GM18951 (cell line): ENCODE measurements at regions not wholly inside any gene's neighbourhood (a gene's known extent, or its start where the extent isn't known, plus 50 kb on each side); places are given as distances from the start of the nearest gene placed in this dataset.

ENCODE experiments used
- POLR2A ChIP-seq: IDR thresholded peaks from 4 replicates; pipeline ENCODE4 v1.6.1; 2011; ENCODE audit warnings: mild to moderate bottlenecking; ENCODE audit not compliant: insufficient read length, insufficient read depth; ENCODE audit errors: extremely low read depth
- in situ Hi-C: fragments of 300-500 bp; cut with MboI; formaldehyde crosslinking; loops from one replicate; pipeline ENCODE4 v1.12.0; 2022; ENCODE audit warnings: low sequenced_read_pairs, mixed read lengths, inconsistent platforms; ENCODE audit not compliant: unreplicated experiment

- in situ Hi-C loops = loop anchor here (25.0 kb wide), 1 partner anchor 674 kb away; no protein-coding TSS in a partner anchor
- TF ChIP-seq POLR2A = no peak
Measured at GRCh38 chr11:97136067-97136466, 746.3 kb downstream of the JRKL start.

- no peak for TF ChIP-seq POLR2A
- in situ Hi-C loops = loop anchor here (25.0 kb wide), 1 partner anchor 679 kb away; no protein-coding TSS in a partner anchor
Measured at GRCh38 chr11:97140885-97141494, 751.2 kb downstream of the JRKL start.

- in situ Hi-C loops = loop anchor here (25.0 kb wide), 1 partner anchor 681 kb away; no protein-coding TSS in a partner anchor
- no peak for TF ChIP-seq POLR2A
Measured at GRCh38 chr11:97143463-97143862, 753.6 kb downstream of the JRKL start.

GRCh38 chr11:97149741-97150140 lies 759.9 kb downstream of the JRKL start:
- no peak for TF ChIP-seq POLR2A
- in situ Hi-C loops = loop anchor here (25.0 kb wide), 1 partner anchor 687 kb away; no protein-coding TSS in a partner anchor

GRCh38 chr11:97157221-97157740 lies 767.5 kb downstream of the JRKL start:
- no peak for TF ChIP-seq POLR2A
- in situ Hi-C loops = no loop called here

- in situ Hi-C loops = no loop called here
- no peak for TF ChIP-seq POLR2A
Measured at GRCh38 chr11:97158243-97158642, 768.4 kb downstream of the JRKL start.

- no peak for TF ChIP-seq POLR2A
- in situ Hi-C loops = no loop called here
Measured at GRCh38 chr11:97163631-97164191, 773.9 kb downstream of the JRKL start.

- in situ Hi-C loops = no loop called here
- no peak for TF ChIP-seq POLR2A
Measured at GRCh38 chr11:97201743-97202612, 812.2 kb downstream of the JRKL start.

GRCh38 chr11:97202613-97203292 lies 812.9 kb downstream of the JRKL start:
- no peak for TF ChIP-seq POLR2A
- in situ Hi-C loops = no loop called here

GRCh38 chr11:97218011-97218410 lies 828.2 kb downstream of the JRKL start:
- TF ChIP-seq POLR2A = no peak
- in situ Hi-C loops = no loop called here

- no peak for TF ChIP-seq POLR2A
- in situ Hi-C loops = no loop called here
Measured at GRCh38 chr11:97223647-97224046, 833.8 kb downstream of the JRKL start.

- in situ Hi-C loops = no loop called here
- no peak for TF ChIP-seq POLR2A
Measured at GRCh38 chr11:97224396-97224795, 834.6 kb downstream of the JRKL start.

GRCh38 chr11:97225794-97226193 lies 836.0 kb downstream of the JRKL start:
- no peak for TF ChIP-seq POLR2A
- in situ Hi-C loops = no loop called here
